BLaER1 (cell line): ENCODE measurements at regions not wholly inside any gene's neighbourhood (a gene's known extent, or its start where the extent isn't known, plus 50 kb on each side); places are given as distances from the start of the nearest gene placed in this dataset.

Experiments
- H3K27ac ChIP-seq: shearing (Covaris generic); formaldehyde crosslinking; 2 replicates; pipeline ENCODE4 v1.8.1; 2022
- H3K27me3 ChIP-seq: shearing (Covaris generic); formaldehyde crosslinking; 2 replicates; pipeline ENCODE4 v1.8.1; 2022
- H3K36me3 ChIP-seq: shearing (Covaris generic); formaldehyde crosslinking; 2 replicates; pipeline ENCODE4 v1.8.1; 2022
- H3K4me1 ChIP-seq: shearing (Covaris generic); formaldehyde crosslinking; 2 replicates; pipeline ENCODE4 v1.8.1; 2022
- H3K4me2 ChIP-seq: shearing (Covaris generic); formaldehyde crosslinking; 2 replicates; pipeline ENCODE4 v1.8.1; 2022
- H3K4me3 ChIP-seq: shearing (Covaris generic); formaldehyde crosslinking; 2 replicates; pipeline ENCODE4 v1.8.1; 2022
- H3K9ac ChIP-seq: shearing (Covaris generic); formaldehyde crosslinking; 2 replicates; pipeline ENCODE4 v1.8.1; 2022
- H3K9me3 ChIP-seq: shearing (Covaris generic); formaldehyde crosslinking; 2 replicates; pipeline ENCODE4 v1.8.1; 2022
- H4K20me1 ChIP-seq: shearing (Covaris generic); formaldehyde crosslinking; 2 replicates; pipeline ENCODE4 v1.8.1; 2022
- Cebpa-rat ChIP-seq: shearing (Covaris generic); IDR thresholded peaks from 2 replicates; pipeline ENCODE4 v1.8.1; 2022

DNA sequence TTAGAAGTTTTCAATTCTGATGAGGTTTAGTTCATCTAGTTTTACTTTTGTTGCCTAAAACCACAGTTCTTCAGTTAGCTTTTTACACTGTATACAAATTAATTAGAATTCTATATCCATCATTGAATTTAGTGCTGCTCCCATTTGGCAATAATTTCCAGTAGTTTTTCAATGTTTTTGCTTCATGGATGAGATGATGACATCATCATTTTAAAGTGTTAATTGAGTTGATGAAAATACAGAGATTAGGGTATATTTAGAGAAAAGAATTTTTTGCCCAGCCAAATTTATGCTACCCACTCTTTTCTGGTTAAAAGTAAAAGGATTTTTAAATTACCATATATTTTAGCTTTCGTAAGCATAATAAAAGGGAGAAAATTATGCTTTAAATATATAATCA is 323.8 kb downstream of the TMEM167A start:
- Histone ChIP-seq H3K27me3 (no peaks in the 10 kb centered on the region), H3K27ac (no peak overlapping the region), H3K36me3 (no peaks in the 10 kb centered on the region), H3K9ac (no peak overlapping the region), H3K4me1 (peaks cover 18% of the 10 kb centered on the region), H4K20me1 (no peaks in the 10 kb centered on the region), H3K4me2 (no peak overlapping the region), H3K9me3 (peaks cover 9% of the 10 kb centered on the region), H3K4me3 (no peak overlapping the region)
- TF ChIP-seq Cebpa-rat, result no peak

GRCh38 chr5:82749461-82749820 is 327.8 kb downstream of the TMEM167A start:
- no peak for TF ChIP-seq Cebpa-rat
- Histone ChIP-seq H3K4me3 (no peak overlapping the region), H3K4me1 (peaks cover 32% of the 10 kb centered on the region), H3K4me2 (peak overlapping the region; percentile 65), H3K9ac (no peak overlapping the region), H3K27ac (0 out of 2 replicates have a peak overlapping the region, but pooled peaks have one; percentile 20), H3K36me3 (no peaks in the 10 kb centered on the region), H3K27me3 (no peaks in the 10 kb centered on the region), H4K20me1 (no peaks in the 10 kb centered on the region), H3K9me3 (peaks cover 9% of the 10 kb centered on the region)

GRCh38 chr5:82748688-82749460 is 328.3 kb downstream of the TMEM167A start:
- Histone ChIP-seq H3K9ac (peak overlapping the region; percentile 38; the same call in 1 of the 2 replicates), H3K4me1 (peaks cover 32% of the 10 kb centered on the region), H4K20me1 (no peaks in the 10 kb centered on the region), H3K27me3 (no peaks in the 10 kb centered on the region), H3K27ac (peak overlapping the region; percentile 62), H3K4me2 (peak overlapping the region; percentile 65), H3K9me3 (peaks cover 9% of the 10 kb centered on the region), H3K36me3 (no peaks in the 10 kb centered on the region), H3K4me3 (no peak overlapping the region)
- TF ChIP-seq Cebpa-rat, result no peak

- H3K9me3 ChIP-seq, result peaks cover 9% of the 10 kb centered on the region
- H3K4me1 ChIP-seq, result peaks cover 32% of the 10 kb centered on the region
- H4K20me1 ChIP-seq, result no peaks in the 10 kb centered on the region
- H3K4me2 ChIP-seq, result peak overlapping the region; percentile 65
- no peak overlapping the region for H3K9ac ChIP-seq
- H3K27me3 ChIP-seq, result no peaks in the 10 kb centered on the region
- no peak for TF ChIP-seq Cebpa-rat
- H3K4me3 ChIP-seq, result no peak overlapping the region
- H3K27ac ChIP-seq, result peak overlapping the region; percentile 62; the same call in 1 of the 2 replicates
- no peaks in the 10 kb centered on the region for H3K36me3 ChIP-seq
Measured at GRCh38 chr5:82747986-82748385, 329.2 kb downstream of the TMEM167A start.

DNA sequence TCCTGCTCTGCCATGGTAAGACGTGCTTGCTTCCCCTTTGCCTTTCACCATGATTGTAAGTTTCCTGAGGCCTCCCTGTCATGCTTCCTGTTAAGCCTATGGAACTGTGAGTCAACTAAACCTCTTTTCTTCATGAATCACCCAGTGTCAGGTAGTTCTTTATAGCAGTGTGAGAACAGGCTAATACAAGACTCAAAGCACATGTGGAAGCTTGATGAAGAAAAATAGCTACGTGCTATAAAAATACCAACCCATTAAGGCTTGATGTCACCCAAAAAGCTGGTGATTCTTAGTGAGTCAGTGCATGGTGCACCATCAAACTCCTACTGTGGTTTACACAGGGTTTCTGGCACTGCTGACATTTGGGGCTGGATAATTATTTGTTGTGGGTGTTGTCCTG is 332.2 kb downstream of the TMEM167A start:
- no peaks in the 10 kb centered on the region for H3K9me3 ChIP-seq
- no peak overlapping the region for H3K4me2 ChIP-seq
- H3K36me3 ChIP-seq, result no peaks in the 10 kb centered on the region
- H3K9ac ChIP-seq, result no peak overlapping the region
- peaks cover 31% of the 10 kb centered on the region for H3K4me1 ChIP-seq
- H3K27ac ChIP-seq, result no peak overlapping the region
- no peaks in the 10 kb centered on the region for H3K27me3 ChIP-seq
- no peaks in the 10 kb centered on the region for H4K20me1 ChIP-seq
- no peak overlapping the region for H3K4me3 ChIP-seq
- TF ChIP-seq Cebpa-rat, result no peak

- Histone ChIP-seq H3K4me3 (no peak overlapping the region), H3K27me3 (no peaks in the 10 kb centered on the region), H3K9ac (no peak overlapping the region), H3K36me3 (no peaks in the 10 kb centered on the region), H4K20me1 (no peaks in the 10 kb centered on the region), H3K4me2 (no peak overlapping the region), H3K27ac (no peak overlapping the region), H3K9me3 (no peaks in the 10 kb centered on the region), H3K4me1 (peaks cover 14% of the 10 kb centered on the region)
- TF ChIP-seq Cebpa-rat, result no peak
Measured at GRCh38 chr5:82738681-82739269, 338.4 kb downstream of the TMEM167A start.

- TF ChIP-seq Cebpa-rat, result no peak
- Histone ChIP-seq H3K4me1 (peaks cover 14% of the 10 kb centered on the region), H4K20me1 (no peaks in the 10 kb centered on the region), H3K4me2 (peak overlapping the region; percentile 18), H3K36me3 (no peaks in the 10 kb centered on the region), H3K9ac (no peak overlapping the region), H3K9me3 (no peaks in the 10 kb centered on the region), H3K27ac (no peak overlapping the region), H3K4me3 (no peak overlapping the region), H3K27me3 (no peaks in the 10 kb centered on the region)
Measured at GRCh38 chr5:82735160-82735789, 341.9 kb downstream of the TMEM167A start.

DNA sequence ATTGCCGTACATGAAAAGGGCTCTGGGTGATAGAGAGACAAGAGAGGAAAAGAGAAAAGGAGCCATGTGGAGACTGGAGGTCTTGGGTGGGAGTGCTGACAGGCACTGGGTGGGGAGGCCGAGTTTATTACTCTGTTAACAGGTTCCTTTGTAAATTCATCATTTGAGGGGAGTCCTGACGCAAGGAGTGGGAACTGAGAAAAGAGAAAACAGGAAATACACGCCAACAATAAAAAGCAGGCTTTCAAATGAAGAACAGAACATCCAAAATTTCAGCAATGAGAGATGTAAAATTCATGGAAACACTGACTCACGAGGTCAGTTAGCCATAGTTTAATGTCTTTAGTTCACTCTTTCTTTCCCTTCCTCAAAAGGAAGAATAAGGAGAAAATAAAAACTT is 342.8 kb downstream of the TMEM167A start:
- Histone ChIP-seq H3K27me3 (no peaks in the 10 kb centered on the region), H4K20me1 (no peaks in the 10 kb centered on the region), H3K27ac (no peak overlapping the region), H3K9ac (no peak overlapping the region), H3K9me3 (no peaks in the 10 kb centered on the region), H3K36me3 (no peaks in the 10 kb centered on the region), H3K4me2 (no peak overlapping the region), H3K4me1 (peaks cover 14% of the 10 kb centered on the region), H3K4me3 (no peak overlapping the region)
- TF ChIP-seq Cebpa-rat, result no peak

DNA sequence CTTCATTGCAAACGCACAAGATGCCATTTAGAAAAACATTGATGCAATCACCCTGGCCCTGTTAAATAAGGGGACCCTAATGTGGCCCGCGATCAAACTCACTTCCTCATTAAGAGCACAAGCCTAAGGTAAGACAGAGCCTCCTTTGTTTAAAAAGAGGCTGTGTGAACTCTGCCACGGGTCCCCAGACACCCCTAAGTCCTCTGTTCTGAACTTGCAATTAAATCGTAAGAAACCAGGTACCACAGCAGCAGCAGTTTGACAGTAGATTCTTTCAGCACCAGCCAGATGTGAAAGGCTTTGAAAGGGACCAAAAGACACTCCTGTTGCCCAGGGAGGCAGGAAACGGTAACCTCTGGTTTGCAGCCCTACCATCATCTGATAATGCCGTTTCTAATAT is 346.3 kb downstream of the TMEM167A start:
- no peak overlapping the region for H3K4me2 ChIP-seq
- peaks cover 13% of the 10 kb centered on the region for H3K4me1 ChIP-seq
- no peak overlapping the region for H3K4me3 ChIP-seq
- no peaks in the 10 kb centered on the region for H4K20me1 ChIP-seq
- H3K9ac ChIP-seq, result no peak overlapping the region
- no peaks in the 10 kb centered on the region for H3K36me3 ChIP-seq
- no peaks in the 10 kb centered on the region for H3K27me3 ChIP-seq
- no peak for TF ChIP-seq Cebpa-rat
- H3K9me3 ChIP-seq, result no peaks in the 10 kb centered on the region
- H3K27ac ChIP-seq, result no peak overlapping the region
